B cell (primary cell): ENCODE measurements at regions not wholly inside any gene's neighbourhood (a gene's known extent, or its start where the extent isn't known, plus 50 kb on each side); places are given as distances from the start of the nearest gene placed in this dataset.

ENCODE experiments used
- ATAC-seq: fragments of 200-7000 bp; cut with Tn5 transposase; one replicate; pipeline ENCODE4 v1.10.0; 2021; ENCODE audit warnings: low read depth, mild to moderate bottlenecking, moderate number of reproducible peaks, moderate library complexity
- CTCF ChIA-PET: fragments of 350-600 bp; sonication (Branson Sonifier 250); formaldehyde crosslinking; loops from one replicate; lab custom pipeline; 2021; ENCODE audit warnings: antibody characterized with exemption, inconsistent platforms; lab: Charles Lee
- POLR2A ChIA-PET: fragments of 350-600 bp; sonication (Branson Sonifier 250); formaldehyde crosslinking; loops from one replicate; lab custom pipeline; 2021; ENCODE audit warnings: antibody characterized with exemption; lab: Charles Lee
- DNase-seq: peaks from one replicate; pipeline ENCODE4 v3.0.0; 2013
- H2AFZ ChIP-seq: 2 replicates; pipeline ENCODE4 v1.6.1; 2012; ENCODE audit warnings: mild to moderate bottlenecking, low read depth, low read length; ENCODE audit not compliant: insufficient read depth, poor library complexity, severe bottlenecking
- H3K27ac ChIP-seq, 2 donors: 1 replicate in 1 of 2; 2 replicates in 1 of 2; pipeline ENCODE4 v1.5.1; 2012 to 2013; ENCODE audit warnings: low read length in 2 of 2, mild to moderate bottlenecking in 2 of 2, moderate library complexity in 1 of 2
- H3K27me3 ChIP-seq, 4 experiments: fragments of 200-600 bp in 1 of 4; sonication (generic) in 1 of 4; replicated peaks in 1 of 4; 1 replicate in 2 of 4; 2 replicates in 2 of 4; pipeline versions ENCODE4 v1.6.1 to v1.7.0; 2013 to 2016; ENCODE audit warnings: low read length in 3 of 4, mild to moderate bottlenecking in 2 of 4, mixed read lengths in 1 of 4, moderate library complexity in 1 of 4; ENCODE audit not compliant: insufficient read depth in 4 of 4, control insufficient read depth in 3 of 4; ENCODE audit errors: control extremely low read depth in 1 of 4
- H3K36me3 ChIP-seq, 2 experiments: replicated peaks in 1 of 2; 1 replicate in 1 of 2; 2 replicates in 1 of 2; pipeline versions ENCODE4 v1.6.1 to v1.7.1; 2013; ENCODE audit warnings: low read length in 1 of 2; ENCODE audit not compliant: insufficient read depth in 2 of 2, control insufficient read depth in 1 of 2; ENCODE audit errors: control extremely low read depth in 1 of 2, extremely low read depth in 1 of 2
- H3K4me1 ChIP-seq, 2 donors: fragments of 200-600 bp in 1 of 2; sonication (generic) in 1 of 2; 1 replicate in 1 of 2; 2 replicates in 1 of 2; pipeline versions ENCODE4 v1.5.1 to v1.6.1; 2013 to 2017; ENCODE audit warnings: low read length in 2 of 2; ENCODE audit not compliant: control insufficient read depth in 2 of 2, insufficient read depth in 2 of 2
- H3K4me2 ChIP-seq: replicated peaks from 2 replicates; pipeline ENCODE3; 2012; ENCODE audit warnings: mild to moderate bottlenecking, low read depth, low read length; ENCODE audit not compliant: poor library complexity, severe bottlenecking
- H3K4me3 ChIP-seq, 5 experiments: fragments of 200-600 bp in 1 of 5; sonication (generic) in 1 of 5; 1 replicate in 3 of 5; 2 replicates in 2 of 5; pipeline versions ENCODE4 v1.5.1 to v1.7.0; 2011 to 2016; ENCODE audit warnings: low read length in 4 of 5, mild to moderate bottlenecking in 4 of 5, low read depth in 2 of 5, control low read depth in 1 of 5, moderate library complexity in 1 of 5; ENCODE audit not compliant: insufficient read depth in 1 of 5; ENCODE audit errors: control extremely low read depth in 1 of 5, extremely low read depth in 1 of 5
- H3K79me2 ChIP-seq: fragments of 200-600 bp; sonication (generic); one replicate; pipeline ENCODE4 v1.6.0; 2016; ENCODE audit warnings: low read length; ENCODE audit not compliant: control insufficient read depth, insufficient read depth
- H3K9ac ChIP-seq: fragments of 200-600 bp; sonication (generic); 2 replicates; pipeline ENCODE4 v1.6.1; 2017; ENCODE audit warnings: mild to moderate bottlenecking, low read length, moderate library complexity
- H3K9me3 ChIP-seq, 3 donors: one replicate each; pipeline versions ENCODE4 v1.6.1 to v1.7.1; 2013; ENCODE audit warnings: low read length in 2 of 3; ENCODE audit not compliant: control insufficient read depth in 2 of 3, insufficient read depth in 1 of 3; ENCODE audit errors: control extremely low read depth in 1 of 3
- H4K20me1 ChIP-seq: 2 replicates; pipeline ENCODE4 v1.6.0; 2012; ENCODE audit warnings: mild to moderate bottlenecking, low read length; ENCODE audit not compliant: insufficient read depth, control insufficient read depth, poor library complexity, severe bottlenecking
- H3K27ac Mint-ChIP-seq: one replicate; pipeline ENCODE4 v1.8.0; 2021; ENCODE audit warnings: mixed read lengths
- H3K27me3 Mint-ChIP-seq: one replicate; pipeline ENCODE4 v1.8.0; 2021; ENCODE audit warnings: mixed read lengths
- H3K4me1 Mint-ChIP-seq: one replicate; pipeline ENCODE4 v1.8.0; 2021; ENCODE audit warnings: mixed read lengths
- H3K4me3 Mint-ChIP-seq: one replicate; pipeline ENCODE4 v1.8.0; 2021; ENCODE audit warnings: mixed read lengths
- H3K9me3 Mint-ChIP-seq: one replicate; pipeline ENCODE4 v1.8.0; 2022; ENCODE audit warnings: mixed read lengths; ENCODE audit not compliant: insufficient read depth
- CTCF ChIP-seq: fragments of 200-600 bp; IDR thresholded peaks from one replicate; pipeline ENCODE4 v1.8.0; 2022; ENCODE audit warnings: antibody characterized with exemption, mild to moderate bottlenecking
- EZH2 ChIP-seq: IDR thresholded peaks from 2 replicates; pipeline ENCODE4 v1.6.1; 2012; ENCODE audit warnings: borderline replicate concordance, low read depth, mild to moderate bottlenecking, moderate library complexity, low read length; ENCODE audit not compliant: insufficient read depth, poor library complexity, severe bottlenecking
- WGBS: methylation state at CpG from one replicate; pipeline ENCODE4 v1.1.5; 2013; ENCODE audit warnings: missing lambda C conversion rate; ENCODE audit not compliant: insufficient coverage; 5-methylcytosine and 5-hydroxymethylcytosine counted together
- intact Hi-C: fragments of 100-400 bp; cut with micrococcal nuclease; formaldehyde crosslinking; loops from one replicate; pipeline ENCODE4 v1.10.0; 2022

GRCh38 chr15:97406841-97407240, 553.7 kb upstream of the ARRDC4 start:
- no peaks in the 10 kb centered on the region for H3K4me1 ChIP-seq
- intact Hi-C loops = no loop called here
- WGBS = 82% methylated on average over 1 of the region's 2 CpGs
- Mint-ChIP-seq H3K27ac (no peak overlapping the region), H3K27me3 (no peaks in the 10 kb centered on the region), H3K4me3 (no peak overlapping the region), H3K4me1 (no peaks in the 10 kb centered on the region), H3K9me3 (peaks cover 2% of the 10 kb centered on the region)
- no peaks in the 10 kb centered on the region for H3K36me3 ChIP-seq
- H3K4me2 ChIP-seq = no peak overlapping the region
- H2AFZ ChIP-seq = no peak overlapping the region
- TF ChIP-seq CTCF (no peak), EZH2 (no peak)
- no peak overlapping the region for H3K9ac ChIP-seq
- POLR2A ChIA-PET = no interaction called here
- no peaks in the 10 kb centered on the region for H3K27me3 ChIP-seq
- no peaks in the 10 kb centered on the region for H3K79me2 ChIP-seq
- H3K9me3 ChIP-seq = peaks cover 0 to 1% (median 0%) of the 10 kb centered on the region in 3 donors
- CTCF ChIA-PET = no interaction called here
- H3K4me3 ChIP-seq = no peak overlapping the region
- no peak overlapping the region for H3K27ac ChIP-seq
- DNase-seq = no peak
- ATAC-seq = no peak
- no peaks in the 10 kb centered on the region for H4K20me1 ChIP-seq

- Histone ChIP-seq H3K4me3 (no peak overlapping the region), H4K20me1 (no peaks in the 10 kb centered on the region), H3K4me1 (no peaks in the 10 kb centered on the region), H3K79me2 (no peaks in the 10 kb centered on the region), H3K27ac (no peak overlapping the region), H2AFZ (no peak overlapping the region), H3K9ac (no peak overlapping the region), H3K9me3 (no peaks in the 10 kb centered on the region), H3K27me3 (no peaks in the 10 kb centered on the region), H3K4me2 (no peak overlapping the region), H3K36me3 (no peaks in the 10 kb centered on the region)
- H3K4me3 Mint-ChIP-seq = no peak overlapping the region
- intact Hi-C loops = no loop called here
- no CpG with 5 or more reads among the region's 5 CpGs for WGBS
- ChIA-PET POLR2A (no interaction called here), CTCF (no interaction called here)
- no peak for ATAC-seq
- no peaks in the 10 kb centered on the region for H3K27me3 Mint-ChIP-seq
- H3K27ac Mint-ChIP-seq = no peak overlapping the region
- H3K9me3 Mint-ChIP-seq = peaks cover 4% of the 10 kb centered on the region
- TF ChIP-seq CTCF (no peak), EZH2 (no peak)
- no peaks in the 10 kb centered on the region for H3K4me1 Mint-ChIP-seq
- no peak for DNase-seq
Measured at GRCh38 chr15:97410897-97411575, 549.5 kb upstream of the ARRDC4 start.
